Inflammatory macrophage treated with lipopolysaccharide for 4 hours (primary cell): ENCODE measurements at regions not wholly inside any gene's neighbourhood (a gene's known extent, or its start where the extent isn't known, plus 50 kb on each side); places are given as distances from the start of the nearest gene placed in this dataset.

Experiments used
- DNase-seq: peaks from one replicate; pipeline ENCODE4 v3.0.0-alpha.2; 2020

DNA sequence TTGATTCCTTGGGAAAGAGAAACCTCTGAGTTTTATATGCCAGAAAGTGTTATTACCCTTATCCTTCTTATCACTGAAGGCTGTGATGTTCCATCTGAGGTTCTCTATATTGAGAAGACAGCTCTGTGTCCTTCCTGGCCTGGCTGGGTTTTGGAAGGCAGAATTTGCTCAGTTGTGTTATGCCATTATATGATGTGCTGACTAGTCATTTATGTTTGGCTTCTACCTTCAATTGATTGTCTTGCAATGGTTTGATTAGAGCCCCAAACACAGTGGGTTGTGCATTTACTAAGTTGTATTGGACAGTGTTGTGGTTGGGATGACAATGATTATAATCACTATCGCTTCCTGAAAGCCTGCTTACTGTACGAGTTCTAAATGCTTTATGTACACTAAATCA lies 265.7 kb downstream of the SNAPC1 start:
- no peak for DNase-seq

DNA sequence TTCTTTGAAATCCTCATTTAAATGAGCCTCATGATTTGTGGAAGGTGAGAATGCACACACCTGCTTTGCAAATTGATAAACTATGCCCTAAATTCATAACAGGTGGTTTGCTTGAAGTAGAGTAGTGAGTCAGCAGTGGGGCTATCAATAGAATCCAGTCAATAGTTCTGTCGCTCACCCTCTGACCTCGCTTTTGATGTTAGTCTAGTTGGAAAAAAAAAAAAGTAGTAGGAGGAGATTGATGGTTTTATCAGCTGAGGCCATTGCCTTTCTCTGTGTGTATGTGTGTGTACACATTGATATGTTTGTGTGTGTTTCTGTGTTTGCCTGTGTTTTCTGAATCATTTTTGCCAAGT lies 267.3 kb downstream of the SNAPC1 start:
- no peak for DNase-seq

DNA sequence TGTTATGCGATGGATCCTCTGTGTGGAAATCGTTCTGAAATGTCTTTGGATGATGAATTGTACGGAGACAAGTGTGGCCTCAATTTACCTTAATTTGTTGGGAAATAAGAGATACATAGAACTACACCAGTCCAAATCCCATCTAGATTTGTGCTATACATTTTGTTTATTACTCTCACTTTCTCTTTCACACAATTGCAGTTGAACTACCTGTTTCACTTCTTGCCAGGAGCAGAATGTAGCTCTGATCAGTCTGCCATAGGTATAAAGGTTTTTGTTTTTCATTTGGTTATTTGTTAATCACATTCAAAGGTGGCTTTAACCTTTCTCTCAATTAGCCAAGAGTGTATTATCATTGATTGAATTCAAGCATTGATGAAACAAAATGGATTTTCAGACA lies 268.2 kb downstream of the SNAPC1 start:
- DNase-seq: no peak

DNA sequence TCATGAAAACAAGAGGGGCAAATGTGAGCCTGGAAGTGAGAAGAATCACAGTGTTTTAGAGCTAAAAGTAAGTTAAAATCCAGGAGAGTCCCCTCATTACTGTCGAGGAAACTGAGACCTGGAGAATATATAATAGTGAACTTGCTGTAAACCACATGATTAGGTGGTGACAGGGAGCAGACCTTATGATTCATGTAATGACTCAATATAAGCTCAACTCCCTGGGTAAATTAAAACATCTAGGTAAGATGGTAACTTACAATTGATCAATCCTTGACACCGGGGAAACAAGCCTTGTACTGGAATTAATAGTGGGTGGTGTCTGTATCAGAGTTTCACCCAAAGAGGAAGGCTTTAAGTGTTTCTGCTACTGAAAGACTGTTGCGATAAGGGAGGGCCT lies 269.3 kb downstream of the SNAPC1 start:
- DNase-seq: no peak

DNA sequence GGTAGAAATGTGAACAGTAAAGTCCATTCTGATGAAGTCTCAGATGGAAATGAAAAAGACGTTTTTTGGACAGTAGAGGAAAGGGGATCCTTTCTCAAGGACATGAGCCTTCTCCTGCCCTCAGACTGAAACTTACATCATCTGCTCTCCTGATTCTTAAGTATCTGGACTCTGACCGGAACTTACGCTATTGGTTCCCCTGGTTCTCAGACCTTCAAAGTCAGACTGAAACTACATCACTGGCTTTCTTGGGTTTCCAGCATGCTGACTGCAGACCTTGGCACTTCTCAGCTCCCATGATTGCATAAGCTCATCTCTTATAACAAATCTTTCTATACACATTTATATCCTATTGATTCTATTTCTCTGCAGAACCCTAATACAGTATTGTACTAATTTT lies 291.0 kb downstream of the SNAPC1 start:
- no peak for DNase-seq

DNA sequence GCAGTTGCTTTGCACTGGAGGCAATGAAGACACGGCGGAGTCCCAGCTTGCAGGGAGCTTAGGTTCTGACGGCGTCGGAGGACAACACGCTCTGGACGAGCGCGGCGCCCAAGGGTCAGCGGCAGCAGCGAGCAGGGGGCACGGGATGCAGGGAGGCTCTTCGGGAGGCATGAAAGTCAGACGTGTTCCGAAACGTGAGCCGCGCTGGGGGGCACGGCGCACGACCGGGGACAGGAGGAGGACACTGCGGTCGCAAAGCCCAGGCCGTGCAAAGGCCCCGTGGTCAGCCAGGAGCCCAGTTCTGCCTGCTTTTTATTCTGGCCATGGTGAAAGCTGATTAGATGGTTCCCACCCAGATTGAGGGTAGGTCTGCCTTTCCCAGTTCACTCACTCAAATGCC lies 294.6 kb downstream of the SNAPC1 start:
- no peak for DNase-seq

DNA sequence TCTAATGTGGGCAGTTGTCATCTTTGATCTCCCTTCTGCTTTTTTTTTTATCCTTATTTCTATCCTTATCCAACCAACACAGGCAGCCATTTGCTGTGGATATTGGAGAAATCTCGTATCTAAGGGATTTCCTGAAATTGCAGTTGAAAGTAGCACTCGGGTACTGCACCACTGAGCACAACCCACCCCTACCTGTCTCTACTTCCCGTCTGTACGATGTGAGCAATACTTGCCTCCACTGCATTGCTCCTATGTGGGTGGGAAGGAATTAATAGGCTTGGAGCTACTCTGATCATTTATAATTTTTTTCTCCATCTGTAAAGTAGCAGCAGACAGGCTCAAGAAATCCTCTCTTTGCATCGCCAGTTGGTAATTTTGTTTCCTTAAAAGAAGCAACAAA lies 300.4 kb downstream of the SNAPC1 start:
- no peak for DNase-seq

DNA sequence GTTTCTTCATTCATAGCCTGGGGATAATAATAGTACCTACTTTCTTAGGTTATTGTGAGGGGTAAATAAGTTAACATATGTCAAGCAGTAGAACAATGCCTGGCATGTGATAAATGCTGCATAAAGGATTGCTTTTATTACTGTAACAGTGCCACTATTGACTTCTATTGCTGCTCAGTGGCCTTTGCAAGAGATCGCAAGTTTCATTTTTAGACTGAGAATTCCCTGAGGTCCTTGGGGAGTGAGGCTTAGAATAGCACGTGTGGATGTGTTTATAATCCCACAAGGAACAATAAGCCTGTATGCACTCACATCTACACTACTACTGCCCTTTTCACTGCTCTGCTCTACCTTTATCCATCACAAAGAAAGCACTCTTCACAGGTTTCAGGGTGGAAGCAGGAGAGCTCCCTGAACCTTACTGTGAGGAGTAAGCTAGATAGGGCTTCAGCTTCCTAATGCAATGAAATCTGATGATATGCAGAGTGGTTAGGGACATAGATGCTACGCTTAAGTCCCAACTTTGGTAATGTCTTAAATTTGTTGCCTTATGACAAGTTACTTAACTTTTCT lies 302.6 kb downstream of the SNAPC1 start:
- no peak for DNase-seq

DNA sequence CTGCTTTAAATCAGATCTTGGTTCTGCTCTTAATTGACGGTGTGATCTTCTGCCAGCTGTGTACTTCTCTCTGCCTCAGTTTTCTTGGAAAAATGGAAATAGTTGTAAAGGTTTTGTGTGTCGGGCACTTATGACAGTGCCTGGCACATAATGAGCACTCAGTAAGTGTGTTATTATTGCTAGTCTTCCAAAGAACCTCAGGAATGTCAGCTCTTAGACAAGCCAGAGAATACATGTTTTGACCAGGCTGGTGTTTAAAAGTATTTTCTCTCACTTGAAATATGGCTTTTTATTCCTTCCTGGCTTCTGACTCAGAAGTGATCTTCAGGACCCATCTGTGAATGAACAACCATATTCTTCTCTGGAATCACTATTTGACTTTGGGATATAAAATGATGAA lies 304.1 kb downstream of the SNAPC1 start:
- no peak for DNase-seq

DNA sequence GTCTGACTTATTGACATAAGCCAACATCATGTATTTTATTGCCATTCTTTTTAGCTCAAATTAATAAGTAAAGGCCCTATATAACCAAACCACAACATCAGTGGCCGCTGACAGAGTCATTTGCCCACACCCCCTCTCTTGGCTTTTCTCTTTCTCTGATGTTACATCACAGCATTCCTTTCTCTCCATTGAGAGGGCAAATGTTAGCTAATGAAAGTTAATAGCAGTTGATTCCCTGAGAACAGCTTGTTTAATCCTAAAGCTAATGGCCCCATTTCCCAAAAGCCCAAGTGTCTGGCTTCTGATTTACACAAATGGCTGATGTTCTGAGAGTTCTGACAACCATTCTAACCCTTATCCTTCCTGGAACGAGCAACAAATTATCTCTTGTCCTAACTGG lies 308.8 kb downstream of the SNAPC1 start:
- DNase-seq: no peak

DNA sequence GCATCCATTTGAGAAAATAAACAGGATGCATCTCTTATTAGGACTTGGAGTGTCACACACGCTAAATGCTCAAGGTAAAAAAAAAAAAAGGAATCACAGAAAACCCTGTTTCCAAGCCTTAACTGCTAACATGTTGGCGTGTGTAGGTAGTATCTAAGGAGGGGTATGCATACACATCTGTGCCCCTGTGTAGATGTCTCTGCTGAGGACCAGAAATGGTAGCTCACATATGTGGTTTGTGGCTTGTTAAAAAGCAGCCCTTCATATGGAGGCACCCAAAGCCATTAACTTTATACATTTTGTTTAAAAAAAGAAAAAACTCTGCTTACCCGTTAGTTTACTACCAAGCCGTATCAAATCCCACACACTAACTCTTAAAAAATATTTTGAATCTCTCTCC lies 314.1 kb downstream of the SNAPC1 start:
- DNase-seq: no peak

DNA sequence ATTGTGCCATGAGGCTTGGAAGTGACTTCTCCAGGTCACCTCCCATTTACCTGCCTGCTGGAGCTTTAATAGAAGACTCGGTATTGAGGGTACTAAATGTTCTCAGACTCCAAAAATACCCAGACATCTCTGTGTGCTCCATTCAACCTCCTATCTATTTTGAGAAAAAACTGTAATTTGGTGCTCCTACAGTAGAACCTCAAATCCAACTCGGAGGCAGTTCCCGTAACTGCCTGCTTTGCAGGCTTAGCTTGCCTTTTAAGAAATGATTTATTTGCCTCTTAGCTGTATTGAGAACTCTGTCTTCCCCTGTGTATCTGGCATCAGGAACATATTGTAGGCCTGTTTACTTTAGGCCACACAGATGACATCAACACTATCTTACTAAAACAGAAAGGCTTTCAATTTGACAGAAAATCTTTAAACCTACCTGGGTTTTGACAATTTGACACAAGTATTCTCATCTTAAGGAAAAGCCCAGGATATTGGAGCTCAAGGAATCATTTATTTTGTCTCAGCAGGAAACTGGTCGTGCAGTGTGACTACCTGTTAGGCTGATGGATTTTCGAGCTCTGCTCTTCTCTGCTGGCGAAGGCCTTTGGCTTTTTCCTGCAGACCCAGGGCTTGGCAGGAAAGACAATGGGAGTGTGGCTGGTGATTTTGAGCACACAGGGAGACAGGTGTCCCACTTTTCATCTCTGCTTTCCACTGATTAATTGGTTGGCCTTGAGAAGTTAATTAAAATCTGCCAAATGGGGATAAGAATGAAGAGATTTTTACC lies 314.8 kb downstream of the SNAPC1 start:
- DNase-seq: no peak

DNA sequence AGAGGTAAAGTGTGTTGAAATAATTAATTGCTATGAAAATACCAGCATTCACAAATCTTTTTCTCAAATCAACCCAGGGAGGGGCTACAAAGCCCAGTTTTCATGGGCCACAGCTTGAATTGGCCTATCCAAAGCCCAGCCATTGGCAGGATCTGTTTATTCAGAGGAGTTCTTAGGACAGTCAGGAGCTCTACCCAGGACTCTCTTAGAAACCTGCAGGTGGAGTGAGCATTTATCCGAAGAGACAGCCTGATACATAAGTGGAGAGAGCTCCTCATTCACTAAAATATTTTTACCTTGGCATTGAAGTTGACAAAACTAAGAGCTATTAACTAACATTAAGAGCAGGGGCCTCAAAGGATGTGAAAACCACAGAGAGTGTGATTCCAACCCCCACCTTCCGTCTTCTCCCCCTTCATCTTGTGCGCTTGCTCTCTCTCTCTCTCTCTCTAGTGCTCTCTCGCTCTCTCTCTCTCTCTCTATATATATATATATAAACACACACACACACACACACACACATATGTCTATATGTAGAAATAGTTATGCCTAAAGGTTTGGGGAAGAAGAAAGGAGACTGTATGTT lies 315.5 kb downstream of the SNAPC1 start:
- DNase-seq: no peak

DNA sequence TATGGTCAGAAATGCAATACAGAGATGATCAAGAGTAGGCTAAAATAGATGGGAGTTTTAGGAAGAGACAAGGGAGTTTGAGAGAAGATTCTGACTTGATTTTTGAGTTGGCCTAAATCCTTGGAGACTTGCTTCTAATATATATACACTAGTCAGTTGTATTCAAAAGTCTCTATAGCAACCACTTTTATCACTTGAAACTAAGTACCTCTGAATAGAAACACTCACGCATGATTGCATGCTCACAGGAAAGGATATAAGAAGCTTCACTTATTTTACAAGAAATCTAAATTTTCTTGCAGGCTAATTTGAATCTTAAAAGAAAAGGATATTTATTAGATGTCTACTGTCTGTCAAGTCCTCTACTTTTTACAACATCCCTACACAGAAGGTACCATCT lies 316.8 kb downstream of the SNAPC1 start:
- DNase-seq: no peak

DNA sequence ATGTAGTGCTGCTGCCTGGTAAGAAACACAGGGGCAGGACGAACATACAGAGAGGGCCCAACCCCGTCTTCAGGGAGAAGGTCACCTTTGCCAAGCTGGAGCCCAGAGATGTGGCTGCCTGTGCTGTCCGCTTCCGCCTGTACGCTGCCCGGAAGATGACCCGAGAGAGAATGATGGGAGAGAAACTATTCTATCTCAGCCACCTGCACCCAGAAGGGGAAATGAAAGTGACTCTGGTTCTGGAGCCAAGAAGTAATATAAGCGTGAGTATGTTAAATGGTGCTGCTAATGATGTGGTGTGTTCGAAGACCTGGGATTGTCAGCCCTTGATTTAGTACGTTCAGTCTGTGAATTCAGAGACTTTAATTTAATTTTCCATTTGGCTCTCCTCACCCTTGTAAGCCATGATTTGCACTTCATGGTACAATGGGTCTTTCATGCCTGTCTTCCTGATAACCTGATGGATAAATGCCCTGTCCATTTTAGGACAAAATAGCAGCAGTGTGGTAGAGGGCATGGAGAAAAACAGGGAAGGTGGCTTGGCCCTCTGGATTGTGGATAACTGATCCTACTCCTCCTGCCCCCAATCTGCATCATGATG lies 318.9 kb downstream of the SNAPC1 start:
- no peak for DNase-seq

DNA sequence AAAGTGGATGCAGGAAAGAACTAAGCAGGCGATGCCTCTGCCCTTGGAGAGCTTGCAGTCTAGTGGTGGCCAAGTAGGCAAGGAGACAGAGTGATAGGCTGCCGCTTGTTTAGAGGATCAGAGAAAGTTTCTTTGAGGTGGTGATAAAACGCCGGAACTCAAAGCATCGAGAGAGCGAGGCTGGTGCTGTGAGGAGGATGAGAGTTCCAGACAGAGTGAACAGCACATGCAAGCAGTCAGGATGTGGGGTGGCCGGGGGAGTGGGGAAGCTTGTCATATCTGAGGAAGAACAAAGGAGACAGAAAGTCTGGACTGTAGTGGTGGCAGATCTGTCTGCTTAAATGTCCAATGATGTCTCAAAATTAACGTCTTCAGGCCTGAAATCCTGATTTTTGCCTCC lies 319.7 kb downstream of the SNAPC1 start:
- no peak for DNase-seq

DNA sequence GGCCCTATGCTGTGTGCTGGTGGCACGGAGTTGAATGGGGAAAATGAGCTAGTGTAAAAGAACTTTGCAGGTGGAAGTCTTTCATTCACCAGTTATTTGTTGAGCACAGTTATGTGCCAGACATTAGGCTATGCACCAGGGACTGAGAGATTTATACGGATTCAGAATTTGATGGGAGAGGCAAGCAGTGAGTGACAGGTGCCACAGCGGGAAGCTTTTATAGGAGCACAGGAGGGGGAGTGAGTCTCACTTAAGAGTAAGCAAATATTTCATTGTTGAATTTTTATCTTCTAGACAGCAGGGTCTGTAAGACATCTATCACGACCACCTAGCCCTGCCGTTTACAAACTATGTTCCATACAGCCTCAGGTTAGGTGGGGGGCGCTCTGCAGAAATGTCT lies 320.6 kb downstream of the SNAPC1 start:
- DNase-seq: no peak

DNA sequence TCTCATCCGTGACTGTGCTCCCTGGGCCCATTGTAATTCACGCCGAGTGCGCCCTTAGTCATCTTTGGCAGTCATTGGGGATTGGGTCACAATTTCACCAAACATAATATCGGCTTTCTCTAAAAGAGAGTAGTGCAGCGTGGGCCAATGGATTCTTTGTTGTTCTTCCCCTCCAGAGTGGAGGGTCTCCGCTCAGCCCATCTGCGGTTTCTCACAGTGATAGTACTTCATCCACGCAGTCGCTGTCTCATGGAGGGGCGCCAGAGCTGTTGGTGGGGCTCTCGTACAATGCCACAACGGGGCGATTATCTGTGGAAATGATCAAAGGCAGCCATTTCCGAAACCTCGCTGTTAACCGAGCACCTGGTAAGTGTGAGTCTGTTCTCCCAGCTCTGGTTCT lies 321.8 kb downstream of the SNAPC1 start:
- no peak for DNase-seq

DNA sequence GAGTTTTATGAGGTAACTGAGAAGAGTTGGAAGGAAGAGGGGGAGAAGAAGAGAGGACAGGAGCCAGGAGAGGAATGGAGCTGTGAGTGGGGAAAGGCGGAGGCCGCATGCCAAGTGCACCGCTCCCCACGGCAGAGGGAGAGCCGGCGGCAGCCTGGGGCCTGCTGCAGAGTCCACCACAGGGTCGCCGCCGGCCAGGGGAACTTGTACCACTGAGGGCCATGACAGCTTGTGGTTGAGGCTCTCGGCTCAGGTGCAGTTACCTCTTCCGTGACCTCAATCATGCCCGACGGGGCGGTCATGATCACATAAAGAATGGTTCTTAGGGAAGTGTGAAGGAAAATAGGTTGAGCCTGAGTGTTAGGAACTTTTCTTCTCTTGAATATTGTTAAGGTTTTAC lies 325.0 kb downstream of the SNAPC1 start:
- DNase-seq: no peak

DNA sequence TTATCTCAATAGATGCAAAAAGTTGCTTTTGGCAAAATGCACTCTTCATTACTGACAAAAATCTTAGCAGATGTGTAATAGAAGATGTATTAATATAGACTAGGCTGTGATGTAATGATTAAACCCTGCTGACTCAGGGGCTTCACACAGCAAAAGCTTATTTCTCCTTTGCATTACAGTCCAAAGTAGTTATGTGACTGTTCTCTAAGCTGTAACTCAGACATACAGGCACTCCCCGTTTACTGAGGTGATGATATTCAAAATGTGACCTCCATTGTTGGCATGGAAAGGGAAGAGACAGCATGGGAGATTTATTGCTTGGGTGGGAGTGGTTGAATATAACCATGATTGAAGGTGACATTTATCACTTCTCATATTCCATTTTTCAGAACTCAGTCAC lies 331.5 kb downstream of the SNAPC1 start:
- no peak for DNase-seq

DNA sequence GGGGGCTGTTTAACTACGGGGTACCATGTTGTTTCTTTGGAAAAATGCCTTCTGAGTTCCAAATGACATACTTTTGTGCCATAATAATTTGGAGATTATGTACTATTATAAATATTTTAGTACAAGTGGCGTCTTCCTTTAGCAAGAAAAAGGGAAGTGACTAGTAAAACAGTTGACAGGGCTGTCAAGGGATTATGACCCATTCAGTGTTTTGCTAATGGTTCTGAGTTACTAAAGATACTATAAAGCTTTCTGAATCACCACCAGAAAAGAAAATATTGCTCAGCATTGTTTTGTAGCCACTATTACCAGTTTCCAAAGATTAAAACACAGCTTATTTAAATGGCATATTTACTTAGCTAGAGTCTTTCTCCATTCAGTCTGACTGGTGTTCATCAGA lies 334.9 kb downstream of the SNAPC1 start:
- no peak for DNase-seq

DNA sequence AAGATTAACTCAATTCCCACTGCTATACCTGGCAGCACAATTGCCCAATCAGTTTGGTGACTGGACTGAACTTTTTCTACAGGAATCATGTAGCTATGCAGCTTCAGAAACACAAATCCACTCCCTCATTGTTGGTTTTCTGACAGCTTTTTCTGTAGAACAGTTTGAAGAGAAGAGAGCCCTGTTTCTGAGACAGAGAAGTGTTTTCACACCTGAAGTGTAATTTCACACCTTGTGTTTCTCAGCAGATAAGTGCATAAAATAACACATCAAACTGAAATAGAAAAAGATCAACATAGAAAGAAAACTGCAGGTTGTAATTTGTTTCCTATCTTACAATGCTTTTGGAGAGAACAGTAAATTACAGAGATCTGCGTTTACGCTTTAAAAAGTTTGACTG lies 335.6 kb downstream of the SNAPC1 start:
- no peak for DNase-seq

DNA sequence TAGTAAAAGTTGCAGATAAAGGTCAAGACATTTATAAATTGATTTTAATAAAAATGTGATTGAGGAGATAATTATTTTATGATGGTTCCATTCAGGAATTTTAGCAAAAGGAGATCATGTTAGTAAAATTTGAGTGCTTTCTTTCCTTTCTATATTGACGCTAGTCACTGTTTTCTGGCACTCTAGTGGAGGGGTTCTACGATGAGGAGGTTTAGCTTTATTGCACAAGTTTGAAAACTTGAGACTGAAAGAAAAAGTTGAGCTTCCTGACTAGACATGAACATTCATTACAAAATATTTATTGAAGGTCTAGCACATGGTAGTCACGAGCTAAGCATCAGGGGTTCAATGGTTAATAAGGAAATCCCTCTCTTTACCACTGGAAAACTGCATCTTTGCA lies 336.1 kb downstream of the SNAPC1 start:
- no peak for DNase-seq

DNA sequence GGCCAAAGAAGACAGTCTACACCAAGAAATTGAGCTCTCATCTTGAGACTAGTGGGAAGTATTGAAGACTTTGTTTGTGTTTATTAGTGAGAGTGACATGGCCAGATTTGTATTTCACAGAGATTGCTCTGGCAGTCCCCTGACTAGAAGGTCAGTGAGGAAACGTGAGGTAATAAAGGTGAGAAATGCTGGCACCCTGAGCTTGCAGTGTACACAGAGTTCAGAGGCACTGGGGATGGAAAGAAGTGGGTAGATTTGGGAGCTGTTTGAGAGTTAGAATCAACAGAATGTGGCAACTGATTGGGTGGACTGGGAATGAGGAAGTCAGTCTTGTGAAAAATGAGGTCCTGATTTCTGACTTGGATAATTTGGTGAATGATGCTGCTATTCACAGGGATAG lies 336.9 kb downstream of the SNAPC1 start:
- no peak for DNase-seq

DNA sequence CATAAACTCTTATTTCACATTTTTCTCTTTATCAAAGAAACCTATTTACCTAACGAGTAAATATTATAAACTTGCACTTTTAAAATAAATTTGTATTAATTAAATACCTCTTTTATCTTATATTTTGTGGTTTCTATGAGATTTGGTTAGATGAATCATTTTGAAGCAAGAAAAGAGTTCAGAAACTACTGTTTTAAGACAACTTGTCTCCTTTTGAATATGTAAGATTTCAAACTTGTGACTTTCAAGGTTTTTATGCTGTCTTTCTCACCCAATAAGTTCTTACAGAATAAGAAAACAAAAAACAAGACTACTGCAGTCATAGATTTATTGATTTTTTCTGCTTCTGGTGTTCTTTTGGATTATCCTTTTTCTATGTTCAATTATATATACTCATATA lies 339.0 kb downstream of the SNAPC1 start:
- DNase-seq: no peak
